Heart left ventricle (tissue), 13 donors: ENCODE measurements at regions not wholly inside any gene's neighbourhood (a gene's known extent, or its start where the extent isn't known, plus 50 kb on each side); places are given as distances from the start of the nearest gene placed in this dataset.

ENCODE experiments used
- CTCF ChIP-seq, 12 donors: fragments of 200-600 bp; sonication (generic) in 4 of 12; IDR thresholded peaks; one replicate each; pipeline versions ENCODE4 v1.5.0 to v1.8.0; 2018 to 2022; ENCODE audit warnings: antibody characterized with exemption in 12 of 12, mild to moderate bottlenecking in 5 of 12
- POLR2A ChIP-seq, 2 donors: fragments of 450-650 bp; IDR thresholded peaks; one replicate each; pipeline ENCODE4 v1.6.1; 2017; ENCODE audit warnings: antibody characterized with exemption in 2 of 2, mild to moderate bottlenecking in 2 of 2, moderate library complexity in 2 of 2
- donor health status: ischemic (EF 13 %, LVEDD 7.1; RV severe dilation, severe dysfunction).
- donor health status: DM: no; HTN: yes; CAD: no.
- donor health status: DM: no; HTN: no; CAD: no.
- donor health status: ischemic (EF 25% LVEDD 6.9; RV normal size, moderate dysfunction).
- donor health status: ischemic (EF 25% LVEDD 5.7; RV mildly dilated, moderate dysfunction).
- donor health status: ischemic (EF 35%, LVEDD 5.7; RV mildly dilated, moderate dysfunction).
- donor health status: nonischemic (EF 11% LVEDD 7.7; RV severe dilation, severe dysfunction).
- donor health status: DM: yes; HTN: yes; CAD: no.
- donor health status: PGD.
- donor health status: ischemic (EF 29% LVEDD 5.4; RV normal size, mild dysfunction).
- donor health status: nonischemic (EF 23%, LVEDD 6.1; RV moderate dilation, normal function).

GRCh38 chr20:6506906-6507305, 260.6 kb upstream of the BMP2 start:
- no peak for TF ChIP-seq CTCF (IDR thresholded peaks at IDR 0.05)
- no peak for TF ChIP-seq POLR2A (IDR thresholded peaks at IDR 0.05)
